K562 (cell line): ENCODE measurements at regions not wholly inside any gene's neighbourhood (a gene's known extent, or its start where the extent isn't known, plus 50 kb on each side); places are given as distances from the start of the nearest gene placed in this dataset.
A peak's percentile ranks its signal among the peaks of the same experiment; 100 is the strongest.

ENCODE experiments used
- ADNP ChIP-seq: fragments of 200-800 bp; sonication (Bioruptor generic); IDR thresholded peaks from 2 replicates; pipeline ENCODE4 v1.6.1; 2016; ENCODE audit warnings: missing genetic modification characterization, missing compliant biosample characterization
- CREB1 ChIP-seq, 2 experiments: sonication (generic) in 1 of 2; formaldehyde crosslinking in 1 of 2; IDR thresholded peaks; 2 replicates each; pipeline versions ENCODE4 v1.6.1 to v1.8.0; 2012 to 2022; ENCODE audit warnings: inconsistent platforms in 1 of 2, mild to moderate bottlenecking in 1 of 2, missing genetic modification reagents in 1 of 2, moderate library complexity in 1 of 2
- HMBOX1 ChIP-seq: sonication (generic); IDR thresholded peaks from 2 replicates; pipeline ENCODE4 v1.6.1; 2016
- MCM5 ChIP-seq: fragments of 450-650 bp; IDR thresholded peaks from 2 replicates; pipeline ENCODE4 v1.6.1; 2016; ENCODE audit warnings: low read depth
- MTA2 ChIP-seq: fragments of 450-650 bp; IDR thresholded peaks from 2 replicates; pipeline ENCODE4 v1.6.1; 2016; ENCODE audit warnings: low read depth
- TSC22D4 ChIP-seq: fragments of 450-650 bp; IDR thresholded peaks from 2 replicates; pipeline ENCODE4 v1.6.1; 2016; ENCODE audit warnings: missing genetic modification characterization, missing biosample characterization, control low read depth
- ZNF184 ChIP-seq: sonication (generic); formaldehyde crosslinking; IDR thresholded peaks from 2 replicates; pipeline ENCODE4 v1.5.0; 2020; ENCODE audit warnings: missing genetic modification reagents
- ZNF395 ChIP-seq: fragments of 200-800 bp; sonication (Bioruptor generic); IDR thresholded peaks from 2 replicates; pipeline ENCODE4 v1.6.1; 2017; ENCODE audit warnings: missing genetic modification characterization, missing compliant biosample characterization
- TF ChIP-seq, protein P1 (sequence below), 2 experiments: fragments of 450-650 bp; IDR thresholded peaks; 2 replicates each; pipeline ENCODE4 v1.6.1; 2016
- TF ChIP-seq, protein P2 (sequence below): fragments of 250-450 bp; sonication (Bioruptor Pico); IDR thresholded peaks from 2 replicates; pipeline ENCODE4 v1.5.0; 2021; ENCODE audit warnings: mild to moderate bottlenecking, moderate library complexity

GRCh38 chr11:57903441-57904123, 120.1 kb upstream of the OR9Q1 start (continued):
- TF ChIP-seq HMBOX1 (no peak; the same call in 1 of the 2 replicates), ZNF395 (CRISPR knock-in tag) (0 out of 2 replicates have a peak, but pooled peaks have one; percentile 31), TSC22D4 (tag) (no peak), MCM5 (no peak), ADNP (tag) (no peak), ZNF184 (no peak), MTA2 (no peak), CREB1 (IDR thresholded peaks at IDR 0.05) (no peak), CREB1 (CRISPR knock-in tag; IDR thresholded peaks at IDR 0.05) (no peak)
- TF ChIP-seq, protein P1, sequence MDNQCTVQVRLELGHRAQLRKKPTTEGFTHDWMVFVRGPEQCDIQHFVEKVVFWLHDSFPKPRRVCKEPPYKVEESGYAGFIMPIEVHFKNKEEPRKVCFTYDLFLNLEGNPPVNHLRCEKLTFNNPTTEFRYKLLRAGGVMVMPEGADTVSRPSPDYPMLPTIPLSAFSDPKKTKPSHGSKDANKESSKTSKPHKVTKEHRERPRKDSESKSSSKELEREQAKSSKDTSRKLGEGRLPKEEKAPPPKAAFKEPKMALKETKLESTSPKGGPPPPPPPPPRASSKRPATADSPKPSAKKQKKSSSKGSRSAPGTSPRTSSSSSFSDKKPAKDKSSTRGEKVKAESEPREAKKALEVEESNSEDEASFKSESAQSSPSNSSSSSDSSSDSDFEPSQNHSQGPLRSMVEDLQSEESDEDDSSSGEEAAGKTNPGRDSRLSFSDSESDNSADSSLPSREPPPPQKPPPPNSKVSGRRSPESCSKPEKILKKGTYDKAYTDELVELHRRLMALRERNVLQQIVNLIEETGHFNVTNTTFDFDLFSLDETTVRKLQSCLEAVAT (IDR thresholded peaks at IDR 0.05), result no peak
- TF ChIP-seq, protein P2, sequence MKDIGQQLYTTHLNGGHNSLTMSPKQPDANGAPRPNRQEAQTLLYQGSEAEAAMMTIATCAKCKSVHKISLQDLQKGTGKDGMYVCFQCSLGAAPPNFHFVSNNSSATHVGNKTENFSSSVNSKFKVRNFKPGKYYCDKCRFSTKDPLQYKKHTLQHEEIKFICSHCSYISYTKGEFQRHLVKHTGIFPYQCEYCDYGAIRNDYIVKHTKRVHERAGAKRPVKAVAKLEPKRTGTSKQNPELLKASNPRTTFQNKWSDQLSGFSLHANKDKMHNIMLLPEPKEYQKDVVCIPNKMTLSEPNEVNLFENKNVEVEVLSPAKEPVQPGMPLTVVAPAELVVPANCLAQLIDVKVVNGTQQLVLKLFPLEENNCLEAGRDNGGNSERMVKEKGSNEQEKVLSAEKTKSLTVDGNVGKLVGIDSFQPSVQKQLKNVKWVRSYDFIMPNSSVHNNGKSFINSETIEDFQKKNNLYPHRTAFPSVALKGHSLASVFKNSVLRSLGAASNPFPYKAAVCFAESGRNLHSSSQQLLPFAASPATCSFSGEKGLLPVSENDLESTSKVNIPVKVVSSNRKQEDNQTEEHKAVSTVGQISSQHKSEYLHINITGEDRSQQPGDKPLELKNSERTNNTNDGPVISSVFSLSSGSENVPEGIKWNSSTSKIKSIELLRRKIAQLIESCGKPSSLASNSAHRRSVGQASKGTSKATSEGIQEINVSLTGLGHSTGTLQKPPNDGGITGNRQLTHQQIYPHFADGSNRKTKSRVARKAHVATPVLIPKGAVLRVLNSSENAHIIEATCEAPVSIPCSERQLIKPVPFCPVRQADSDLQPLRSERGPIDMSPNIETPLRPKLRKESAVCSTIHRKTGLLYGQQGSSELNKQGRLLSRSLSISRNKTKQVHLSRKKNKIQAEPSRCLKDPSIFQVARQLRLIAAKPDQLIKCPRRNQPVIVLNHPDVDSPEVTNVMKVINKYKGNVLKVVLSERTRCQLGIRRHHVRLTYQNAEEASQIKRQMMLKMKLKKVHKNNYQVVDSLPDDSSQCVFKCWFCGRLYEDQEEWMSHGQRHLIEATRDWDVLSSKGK (CRISPR knock-in tag), result no peak
